NOMO-1 treated with dmso at 0.1 percent for 144 hours (cell line): ENCODE measurements at regions not wholly inside any gene's neighbourhood (a gene's known extent, or its start where the extent isn't known, plus 50 kb on each side); places are given as distances from the start of the nearest gene placed in this dataset.
"Not testable (repeated sequence)": the region's sequence is repeated elsewhere in the genome, so short reads cannot be mapped to it uniquely, and the experiment has no call there.

Source experiments
- DNase-seq: peaks from one replicate; lab custom pipeline; 2025; ENCODE audit not compliant: unreplicated experiment; lab: John Stamatoyannopoulos, UW

- DNase-seq, result no peak
Measured at GRCh38 chr9:89670801-89671434, 66.1 kb downstream of the GADD45G start.

GRCh38 chr9:89674667-89675057 is 69.8 kb downstream of the GADD45G start:
- DNase-seq, result no peak

GRCh38 chr9:89675058-89675742 is 70.4 kb downstream of the GADD45G start:
- no peak for DNase-seq

GRCh38 chr9:89676281-89676680 is 71.5 kb downstream of the GADD45G start:
- no peak for DNase-seq

- DNase-seq, result no peak
Measured at GRCh38 chr9:89677702-89678395, 73.0 kb downstream of the GADD45G start.

- DNase-seq, result no peak
Measured at GRCh38 chr9:89678396-89679015, 73.7 kb downstream of the GADD45G start.

GRCh38 chr9:89679016-89679415 is 74.2 kb downstream of the GADD45G start:
- no peak for DNase-seq

- no peak for DNase-seq
Measured at GRCh38 chr9:89679581-89679980, 74.8 kb downstream of the GADD45G start.

GRCh38 chr9:89680547-89681467 is 76.0 kb downstream of the GADD45G start:
- DNase-seq, result no peak

GRCh38 chr9:89681468-89681859 is 76.7 kb downstream of the GADD45G start:
- not testable (repeated sequence) for DNase-seq

- DNase-seq, result no peak
Measured at GRCh38 chr9:89683626-89684025, 78.8 kb downstream of the GADD45G start.

- DNase-seq, result no peak
Measured at GRCh38 chr9:89684218-89684617, 79.4 kb downstream of the GADD45G start.

GRCh38 chr9:89684912-89685636 is 80.3 kb downstream of the GADD45G start:
- DNase-seq, result no peak

GRCh38 chr9:89685698-89686097 is 80.9 kb downstream of the GADD45G start:
- DNase-seq, result no peak

- DNase-seq, result no peak
Measured at GRCh38 chr9:89686126-89686525, 81.3 kb downstream of the GADD45G start.

- no peak for DNase-seq
Measured at GRCh38 chr9:89686621-89687020, 81.8 kb downstream of the GADD45G start.

GRCh38 chr9:89687188-89687587 is 82.4 kb downstream of the GADD45G start:
- no peak for DNase-seq

GRCh38 chr9:89687848-89688247 is 83.0 kb downstream of the GADD45G start:
- DNase-seq, result no peak

GRCh38 chr9:89689321-89689720 is 84.5 kb downstream of the GADD45G start:
- not testable (repeated sequence) for DNase-seq

GRCh38 chr9:89690334-89690912 is 85.6 kb downstream of the GADD45G start:
- DNase-seq, result no peak
